GM13977 (cell line): ENCODE measurements at regions not wholly inside any gene's neighbourhood (a gene's known extent, or its start where the extent isn't known, plus 50 kb on each side); places are given as distances from the start of the nearest gene placed in this dataset.

Source experiments
- DNase-seq: peaks from one replicate; pipeline ENCODE4 v3.0.0; 2012; ENCODE audit warnings: low spot score
- in situ Hi-C: fragments of 300-500 bp; cut with MboI; formaldehyde crosslinking; loops from one replicate; pipeline ENCODE4 v1.12.0; 2022; ENCODE audit warnings: low sequenced_read_pairs, low pct_unique_long_range_greater_than_20kb, mixed read lengths, inconsistent platforms; ENCODE audit not compliant: unreplicated experiment
- TF ChIP-seq, protein P1 (sequence below): IDR thresholded peaks from 2 replicates; pipeline ENCODE4 v1.5.1; 2012; ENCODE audit warnings: mild to moderate bottlenecking, control low read depth; ENCODE audit not compliant: insufficient read depth; ENCODE audit errors: extremely low read depth, missing control alignments

DNA sequence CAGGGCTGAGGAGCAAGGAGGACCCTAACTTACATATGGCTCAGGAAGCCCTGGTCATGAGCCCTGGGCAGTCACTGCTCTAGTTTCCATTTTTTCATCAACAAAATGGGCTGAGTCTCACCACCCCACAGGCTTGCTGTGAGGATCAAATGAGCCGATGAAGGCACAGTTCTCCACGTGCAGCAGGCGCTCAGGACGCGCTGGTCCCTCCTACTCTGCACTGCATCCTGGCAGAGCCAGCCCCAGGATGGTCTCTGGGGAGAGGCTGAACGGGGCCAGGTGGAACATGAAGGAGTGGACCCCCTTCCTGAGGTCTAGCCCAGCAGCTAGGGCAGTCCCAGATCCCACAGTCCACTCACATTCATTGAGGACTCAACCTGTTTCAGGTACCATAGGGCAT, 349.3 kb downstream of the PTPRU start:
- in situ Hi-C loops: no loop called here
- TF ChIP-seq, protein P1, sequence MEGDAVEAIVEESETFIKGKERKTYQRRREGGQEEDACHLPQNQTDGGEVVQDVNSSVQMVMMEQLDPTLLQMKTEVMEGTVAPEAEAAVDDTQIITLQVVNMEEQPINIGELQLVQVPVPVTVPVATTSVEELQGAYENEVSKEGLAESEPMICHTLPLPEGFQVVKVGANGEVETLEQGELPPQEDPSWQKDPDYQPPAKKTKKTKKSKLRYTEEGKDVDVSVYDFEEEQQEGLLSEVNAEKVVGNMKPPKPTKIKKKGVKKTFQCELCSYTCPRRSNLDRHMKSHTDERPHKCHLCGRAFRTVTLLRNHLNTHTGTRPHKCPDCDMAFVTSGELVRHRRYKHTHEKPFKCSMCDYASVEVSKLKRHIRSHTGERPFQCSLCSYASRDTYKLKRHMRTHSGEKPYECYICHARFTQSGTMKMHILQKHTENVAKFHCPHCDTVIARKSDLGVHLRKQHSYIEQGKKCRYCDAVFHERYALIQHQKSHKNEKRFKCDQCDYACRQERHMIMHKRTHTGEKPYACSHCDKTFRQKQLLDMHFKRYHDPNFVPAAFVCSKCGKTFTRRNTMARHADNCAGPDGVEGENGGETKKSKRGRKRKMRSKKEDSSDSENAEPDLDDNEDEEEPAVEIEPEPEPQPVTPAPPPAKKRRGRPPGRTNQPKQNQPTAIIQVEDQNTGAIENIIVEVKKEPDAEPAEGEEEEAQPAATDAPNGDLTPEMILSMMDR: no peak
- no peak for DNase-seq

DNA sequence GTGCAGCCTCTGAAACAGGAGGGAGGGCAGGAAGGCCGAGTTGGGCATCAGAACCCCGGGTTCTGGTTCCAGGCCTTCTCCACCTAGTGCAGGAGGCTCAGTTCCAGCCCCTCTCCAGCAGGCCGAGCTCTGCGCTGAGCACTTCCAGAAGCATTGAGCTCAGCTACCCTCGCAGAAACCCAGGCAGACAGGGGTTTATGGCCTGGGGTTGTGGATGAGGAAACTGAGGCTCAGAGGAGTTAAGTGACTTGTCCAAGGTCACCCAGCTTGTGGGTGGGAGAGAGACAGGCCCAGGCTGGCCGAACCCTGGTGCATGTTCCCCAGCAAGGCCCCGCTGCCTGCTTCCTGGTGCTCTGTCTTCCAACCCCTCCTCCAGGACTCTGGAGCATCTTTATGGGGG, 348.9 kb downstream of the PTPRU start:
- in situ Hi-C loops: no loop called here
- TF ChIP-seq, protein P1: no peak
- DNase-seq: no peak

DNA sequence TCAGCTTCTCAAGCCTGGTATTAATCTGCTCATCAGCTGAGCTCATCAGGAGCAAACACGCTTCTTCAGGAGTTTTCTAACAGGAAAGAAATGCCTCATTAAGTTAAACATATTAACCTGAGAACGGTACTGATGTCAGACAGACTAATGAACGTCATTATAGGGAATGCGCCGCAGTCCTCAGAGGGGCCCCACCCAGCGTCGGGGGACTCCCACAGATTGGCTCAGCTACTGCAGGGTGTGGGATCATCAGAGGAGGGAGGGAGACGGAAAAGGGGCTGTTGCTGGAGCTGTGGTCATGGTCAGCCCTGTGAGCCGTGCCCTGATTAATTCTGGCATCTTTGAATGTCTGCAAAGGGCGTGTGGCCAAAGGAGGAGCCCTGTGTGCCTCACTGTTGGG, 348.5 kb downstream of the PTPRU start:
- TF ChIP-seq, protein P1: no peak
- in situ Hi-C loops: no loop called here
- no peak for DNase-seq

DNA sequence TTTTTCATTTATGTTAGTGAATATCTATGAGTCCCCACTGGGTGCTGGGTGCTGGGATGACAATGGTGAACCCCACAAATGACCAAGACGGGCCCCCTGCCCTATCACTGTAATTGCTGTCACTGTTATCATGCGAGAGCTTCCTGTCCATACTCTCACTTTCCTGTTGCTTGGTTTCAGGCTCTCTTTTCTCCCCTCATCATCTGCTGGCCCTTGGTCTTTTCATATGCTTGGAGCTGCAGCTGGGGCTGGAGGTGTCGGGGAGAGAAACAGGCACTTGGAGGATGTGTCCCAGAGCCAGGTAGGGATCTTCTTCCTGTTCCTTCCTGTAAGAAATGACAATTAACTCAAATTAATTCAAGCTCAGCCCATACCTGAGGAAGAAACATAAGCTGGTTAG, 348.0 kb downstream of the PTPRU start:
- TF ChIP-seq, protein P1: no peak
- no peak for DNase-seq
- in situ Hi-C loops: no loop called here

DNA sequence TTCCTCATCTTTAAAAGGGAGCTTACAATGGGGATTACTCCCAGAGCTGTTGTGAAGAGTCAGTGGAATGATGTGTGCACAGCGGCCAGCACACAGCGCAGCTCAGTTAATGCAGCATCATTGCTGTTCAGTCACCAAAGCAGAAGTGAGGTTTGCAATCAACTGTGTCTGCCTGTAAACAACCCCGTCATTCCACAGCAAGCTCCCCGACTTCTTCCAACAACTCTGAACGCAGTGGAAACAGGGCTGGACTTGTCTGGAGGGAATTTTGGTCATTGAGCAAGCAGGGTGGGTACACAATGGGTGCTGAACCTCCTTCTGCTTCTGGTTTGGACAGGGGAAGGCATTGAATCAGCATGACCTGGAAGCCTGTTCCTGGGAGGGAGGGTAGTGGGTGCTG, 347.4 kb downstream of the PTPRU start:
- in situ Hi-C loops: no loop called here
- no peak for DNase-seq
- TF ChIP-seq, protein P1: no peak

DNA sequence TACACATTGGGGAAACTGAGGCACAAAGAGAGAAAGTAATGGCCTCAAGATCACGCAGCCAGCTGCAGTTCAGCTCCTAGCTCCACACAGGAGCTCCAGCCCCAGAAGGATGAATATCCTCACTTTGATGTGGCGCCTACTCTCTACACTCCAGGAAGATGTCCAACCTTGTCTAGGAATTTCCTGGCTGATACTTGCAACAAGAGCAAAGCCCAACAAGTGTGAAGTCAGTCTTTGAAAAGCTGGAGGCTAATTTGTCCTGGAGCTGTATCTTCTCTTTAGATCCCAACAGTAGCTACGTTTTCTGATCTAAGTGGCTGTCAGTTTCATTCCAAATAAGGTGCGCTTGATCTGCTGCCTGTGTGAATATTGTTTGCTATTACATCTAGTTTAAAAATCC, 344.9 kb downstream of the PTPRU start:
- TF ChIP-seq, protein P1: no peak

More for the DNA sequence above, 344.9 kb downstream of the PTPRU start:
- in situ Hi-C loops: no loop called here
- DNase-seq: no peak
